ENCODE measurements at regions not wholly inside any gene's neighbourhood (a gene's known extent, or its start where the extent isn't known, plus 50 kb on each side); places are given as distances from the start of the nearest gene placed in this dataset.
"Not testable (repeated sequence)": the region's sequence is repeated elsewhere in the genome, so short reads cannot be mapped to it uniquely, and the experiment has no call there.

DNA sequence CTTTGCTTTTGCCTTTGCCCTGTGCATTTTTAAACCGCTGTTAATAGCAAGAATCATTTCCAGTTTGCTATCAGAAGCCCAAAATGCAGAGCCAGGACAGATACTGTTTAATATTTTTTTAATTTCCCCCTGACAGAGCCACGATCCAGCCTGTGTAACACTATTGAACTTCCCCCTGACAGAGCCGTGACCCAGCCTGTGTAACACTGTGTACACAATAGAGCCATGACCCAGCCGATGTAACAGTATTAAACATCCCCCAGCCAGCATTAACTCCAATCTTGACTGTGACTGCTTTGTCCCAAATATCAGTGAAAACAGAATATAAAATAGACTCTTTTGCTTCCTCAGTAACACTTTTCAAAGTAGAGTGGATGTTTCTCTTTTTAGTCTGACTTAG lies 607.9 kb upstream of the CDH5 start:
- FAIRE-seq (no peak), DNase-seq (ENCODE audit: insufficient read length, low spot score) (no peak)

DNA sequence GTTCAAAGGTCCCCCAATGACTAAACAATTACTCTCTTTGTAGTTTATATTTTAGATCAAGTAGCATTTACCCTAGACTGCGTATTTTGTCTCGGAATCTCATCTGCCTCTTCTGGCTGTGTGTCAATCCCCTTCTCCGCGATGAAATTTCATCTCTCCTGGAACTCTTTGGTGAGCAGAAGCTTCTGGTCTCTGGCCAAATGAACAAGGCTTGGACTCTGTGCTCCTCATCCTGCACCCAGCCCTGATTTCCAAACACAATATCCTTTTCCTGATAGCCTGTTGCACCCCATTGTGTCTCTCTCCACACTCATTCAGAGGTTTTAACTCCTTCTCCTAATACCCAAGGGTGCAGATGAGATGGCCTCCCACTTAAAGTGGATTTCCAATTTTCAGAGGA lies 609.4 kb upstream of the CDH5 start:
- no peak for DNase-seq (ENCODE audit: insufficient read length, low spot score)
- FAIRE-seq: no peak

- DNase-seq (ENCODE audit: insufficient read length, low spot score) (no peak), FAIRE-seq (no peak)
Observed at GRCh38 chr16:65756163-65756562, 610.3 kb upstream of the CDH5 start.

GRCh38 chr16:65754820-65755691 lies 611.4 kb upstream of the CDH5 start:
- DNase-seq (ENCODE audit: insufficient read length, low spot score) (no peak), FAIRE-seq (no peak)

DNA sequence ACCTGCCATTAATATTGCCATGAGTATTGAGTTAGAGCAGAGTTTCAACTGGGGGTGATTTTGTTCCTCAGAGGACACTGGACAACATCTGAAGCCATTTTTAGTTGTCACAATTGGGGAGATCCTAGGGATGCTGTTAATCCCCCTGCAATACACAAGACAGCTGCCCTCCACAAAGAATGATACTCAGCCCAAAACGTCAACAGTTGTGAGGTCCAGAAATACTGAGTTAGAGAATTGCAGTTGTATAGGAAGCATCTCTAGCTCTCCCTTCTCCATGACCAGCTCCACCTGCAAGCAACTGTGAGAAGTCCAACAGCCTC lies 614.0 kb upstream of the CDH5 start:
- DNase-seq (ENCODE audit: insufficient read length, low spot score) (no peak), FAIRE-seq (no peak)

- FAIRE-seq (no peak), DNase-seq (ENCODE audit: insufficient read length, low spot score) (no peak)
Observed at GRCh38 chr16:65751622-65752521, 614.6 kb upstream of the CDH5 start.

DNA sequence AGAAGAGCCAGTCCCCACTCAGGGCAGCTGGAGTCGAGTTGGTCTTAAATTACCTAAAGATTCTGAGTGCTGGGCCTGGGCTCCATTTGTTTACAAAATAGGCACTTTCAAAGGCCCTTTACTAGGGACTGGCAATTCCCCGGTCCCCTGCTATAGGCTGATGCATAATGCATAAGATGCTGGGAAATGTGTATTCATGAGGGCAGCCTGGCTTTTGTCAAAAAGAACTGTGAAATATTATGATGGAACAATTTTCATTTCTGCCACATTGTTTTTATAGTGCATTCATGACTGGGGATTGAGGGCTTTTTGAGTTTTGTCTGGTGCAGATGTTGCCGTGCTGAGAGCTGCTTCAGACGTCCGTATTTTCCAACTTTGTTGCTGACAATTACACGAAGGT lies 617.0 kb upstream of the CDH5 start:
- DNase-seq (ENCODE audit: insufficient read length, low spot score): no peak
- FAIRE-seq: no peak

GRCh38 chr16:65746941-65747340 lies 619.5 kb upstream of the CDH5 start:
- FAIRE-seq: no peak
- no peak for DNase-seq (ENCODE audit: insufficient read length, low spot score)

DNA sequence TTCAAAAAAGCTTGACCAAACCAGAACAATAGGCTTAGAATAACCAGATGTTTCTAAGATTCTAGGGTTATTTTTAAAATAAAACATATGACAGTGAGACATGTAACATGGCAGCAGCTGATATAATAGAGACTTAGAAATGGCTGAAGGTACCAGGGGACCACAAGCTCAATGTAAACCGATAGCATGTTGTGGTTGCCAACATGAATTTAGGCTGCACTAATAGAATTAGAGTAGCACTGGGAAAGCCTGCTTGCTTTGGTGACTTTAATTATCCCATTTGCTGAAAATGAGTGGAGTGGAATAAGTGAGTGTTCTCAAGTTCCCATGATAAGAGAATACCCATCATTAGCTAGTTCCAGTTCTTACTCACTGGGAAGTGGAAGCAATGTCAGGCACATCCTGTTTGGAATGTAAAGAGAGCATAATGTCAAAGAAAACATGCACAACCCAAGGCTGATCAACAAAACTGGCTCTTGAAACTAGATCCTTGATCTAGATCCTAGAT lies 621.2 kb upstream of the CDH5 start:
- FAIRE-seq (no peak), DNase-seq (ENCODE audit: insufficient read length, low spot score) (no peak)

DNA sequence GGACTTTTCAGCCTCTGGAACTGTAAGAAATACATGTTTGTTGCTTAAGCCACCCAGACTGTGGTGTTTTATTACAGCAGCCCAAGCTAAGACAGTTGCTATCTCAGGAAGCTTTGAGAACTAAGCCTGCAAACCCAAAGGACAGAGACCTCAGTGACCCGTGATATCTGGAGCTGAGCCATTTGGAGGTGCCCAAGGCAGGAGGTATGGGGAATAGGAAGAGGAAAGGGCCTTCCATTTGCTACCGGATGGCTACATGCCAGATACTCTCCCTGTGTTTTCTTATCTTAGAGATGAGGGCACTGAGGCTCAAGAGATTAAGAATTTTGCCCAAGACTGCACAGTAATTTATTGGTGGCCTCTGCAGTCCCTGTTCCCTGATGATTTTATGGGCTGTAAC lies 622.1 kb upstream of the CDH5 start:
- no peak for DNase-seq (ENCODE audit: insufficient read length, low spot score)
- FAIRE-seq: no peak

DNA sequence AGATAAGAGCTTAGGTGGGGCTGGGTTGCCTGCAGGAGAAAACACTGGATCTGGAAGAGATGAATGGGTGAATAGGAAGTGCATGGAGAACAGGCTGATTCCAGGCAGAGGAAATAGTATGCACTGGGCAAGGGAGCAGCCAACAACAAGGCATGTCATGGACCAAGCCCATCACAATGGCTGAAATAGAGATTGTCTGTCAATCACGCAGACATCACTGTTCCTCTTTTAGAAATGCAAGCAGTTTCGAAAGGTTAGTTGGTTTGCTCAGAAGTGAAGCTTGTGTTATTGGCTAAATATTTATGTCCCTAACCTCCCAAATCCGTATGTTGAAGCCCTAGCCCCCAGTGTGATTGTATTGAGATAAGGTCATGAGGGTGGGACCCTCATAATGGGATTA lies 621.7 kb upstream of the CDH11 start:
- no peak for FAIRE-seq
- no peak for DNase-seq (ENCODE audit: insufficient read length, low spot score)

DNA sequence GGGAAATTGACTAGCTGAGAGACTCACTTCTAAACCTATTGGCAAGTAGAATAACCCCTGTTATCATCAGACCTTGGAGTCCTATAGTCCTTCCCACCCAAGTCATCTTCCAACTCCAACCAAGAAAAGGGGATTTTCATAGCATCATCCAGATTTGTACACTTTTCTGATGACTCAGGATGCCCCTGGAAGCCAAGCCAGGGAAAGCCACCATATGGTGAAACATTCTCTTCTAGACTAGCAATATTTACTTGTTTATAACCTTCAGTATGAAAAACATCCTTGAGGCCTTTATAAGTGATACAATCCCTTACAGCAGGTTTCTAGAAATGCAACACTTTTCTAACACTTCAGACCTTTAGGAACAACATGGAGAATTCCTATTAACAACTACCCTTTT lies 618.8 kb upstream of the CDH11 start:
- FAIRE-seq (no peak), DNase-seq (ENCODE audit: insufficient read length, low spot score) (no peak)

DNA sequence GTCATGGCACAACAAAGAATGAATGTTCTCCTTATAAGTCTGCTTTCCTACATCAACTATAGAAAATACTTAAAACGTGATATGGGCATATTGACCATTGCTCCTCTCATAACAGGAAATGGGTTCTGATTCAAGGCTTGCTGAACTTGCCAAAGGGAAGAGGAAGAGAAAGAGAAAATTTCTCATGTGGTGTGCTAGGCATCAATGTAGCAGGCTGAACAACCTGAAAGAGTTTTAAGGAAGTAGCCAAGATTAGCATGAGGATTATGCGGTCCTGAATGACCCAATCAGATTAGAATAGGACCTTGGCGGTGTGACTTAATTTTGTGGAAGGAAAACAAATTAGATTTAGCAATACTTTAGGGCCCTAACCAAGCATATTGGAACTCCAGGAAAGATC lies 617.7 kb upstream of the CDH11 start:
- no peak for FAIRE-seq

DNA sequence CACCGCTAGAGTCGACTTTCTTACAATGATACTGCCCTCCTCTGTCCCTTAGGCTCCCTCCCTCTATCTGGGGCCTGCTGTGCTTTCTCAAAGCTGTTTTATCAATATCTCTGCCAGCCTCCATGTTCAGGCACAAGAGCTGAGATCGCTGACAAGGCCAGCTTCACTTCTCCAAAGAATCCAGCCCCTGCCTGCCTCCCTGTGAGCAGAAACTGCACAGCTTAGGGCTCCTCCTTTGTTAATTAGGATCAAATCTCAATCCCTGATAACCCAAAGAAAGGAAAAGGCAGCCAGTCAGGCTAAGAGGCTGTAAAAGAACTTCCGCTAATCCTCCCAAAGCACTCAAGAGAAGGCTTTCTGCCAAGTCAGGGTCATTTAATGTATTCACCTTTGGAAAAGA lies 616.0 kb upstream of the CDH11 start:
- no peak for FAIRE-seq
- DNase-seq (ENCODE audit: insufficient read length, low spot score): no peak

More for the DNA sequence above, 617.7 kb upstream of the CDH11 start:
- DNase-seq (ENCODE audit: insufficient read length, low spot score): no peak

GRCh38 chr16:65735615-65736014 lies 613.8 kb upstream of the CDH11 start:
- DNase-seq (ENCODE audit: insufficient read length, low spot score); FAIRE-seq: not testable (repeated sequence)

DNA sequence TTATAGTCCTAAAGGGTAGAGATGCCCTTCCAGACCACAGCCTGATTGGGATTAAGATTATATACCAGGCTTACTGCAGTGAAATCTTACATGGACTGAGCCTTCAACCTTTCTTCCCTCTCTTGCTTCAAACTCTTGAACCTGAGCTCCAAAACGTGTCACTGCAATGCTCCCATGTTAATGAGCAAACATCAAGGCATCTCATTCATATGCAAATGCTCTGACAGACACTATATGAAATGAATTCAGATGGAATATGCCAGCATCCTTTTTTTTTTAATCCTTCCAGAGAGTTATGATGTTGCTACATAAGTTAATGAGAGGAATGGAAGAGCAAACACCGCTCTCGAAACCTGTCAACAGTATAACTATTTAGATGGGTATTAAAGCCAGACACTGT lies 611.9 kb upstream of the CDH11 start:
- DNase-seq (ENCODE audit: insufficient read length, low spot score) (no peak), FAIRE-seq (no peak)

DNA sequence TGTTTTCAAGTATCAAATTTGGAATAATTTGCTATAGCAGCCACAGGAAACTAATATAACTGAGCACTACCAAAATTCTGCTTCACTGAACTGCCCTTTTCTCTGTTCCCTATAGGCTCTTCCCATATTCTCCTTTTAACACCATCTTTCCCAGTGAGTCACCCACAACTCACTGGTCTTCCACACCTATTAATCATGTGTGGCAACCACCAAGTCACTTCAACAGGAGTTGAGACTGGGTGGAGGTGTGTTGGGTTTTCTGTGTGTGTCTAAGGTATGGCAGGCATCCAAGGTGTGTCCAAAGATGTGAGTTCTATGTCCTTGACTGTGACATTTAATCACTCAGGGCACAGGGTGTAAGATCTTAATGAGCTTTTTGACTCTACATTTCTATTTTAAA lies 610.0 kb upstream of the CDH11 start:
- FAIRE-seq (no peak), DNase-seq (ENCODE audit: insufficient read length, low spot score) (no peak)

DNA sequence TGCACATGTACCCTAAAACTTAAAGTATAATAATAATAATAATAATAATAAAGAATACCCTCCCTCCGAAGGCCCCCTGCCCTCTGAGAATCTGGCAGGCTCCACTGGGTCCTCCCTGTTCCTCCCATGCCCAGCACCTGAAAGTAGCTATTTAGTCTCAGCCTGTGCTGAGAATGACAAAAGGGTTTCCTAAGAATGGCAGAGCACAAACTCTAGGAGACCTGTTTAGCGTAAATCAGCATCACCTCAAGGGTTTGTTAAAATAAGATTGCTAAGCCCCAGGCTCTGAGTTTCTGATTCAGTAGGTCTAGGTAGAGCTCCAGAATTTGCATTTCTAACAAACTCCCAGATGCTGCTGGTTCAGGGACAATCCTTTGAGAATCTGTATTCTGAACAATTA lies 606.8 kb upstream of the CDH11 start:
- no peak for FAIRE-seq
- no peak for DNase-seq (ENCODE audit: insufficient read length, low spot score)

- DNase-seq (ENCODE audit: insufficient read length, low spot score) (no peak), FAIRE-seq (no peak)
Observed at GRCh38 chr16:65728167-65728566, 606.3 kb upstream of the CDH11 start.

DNA sequence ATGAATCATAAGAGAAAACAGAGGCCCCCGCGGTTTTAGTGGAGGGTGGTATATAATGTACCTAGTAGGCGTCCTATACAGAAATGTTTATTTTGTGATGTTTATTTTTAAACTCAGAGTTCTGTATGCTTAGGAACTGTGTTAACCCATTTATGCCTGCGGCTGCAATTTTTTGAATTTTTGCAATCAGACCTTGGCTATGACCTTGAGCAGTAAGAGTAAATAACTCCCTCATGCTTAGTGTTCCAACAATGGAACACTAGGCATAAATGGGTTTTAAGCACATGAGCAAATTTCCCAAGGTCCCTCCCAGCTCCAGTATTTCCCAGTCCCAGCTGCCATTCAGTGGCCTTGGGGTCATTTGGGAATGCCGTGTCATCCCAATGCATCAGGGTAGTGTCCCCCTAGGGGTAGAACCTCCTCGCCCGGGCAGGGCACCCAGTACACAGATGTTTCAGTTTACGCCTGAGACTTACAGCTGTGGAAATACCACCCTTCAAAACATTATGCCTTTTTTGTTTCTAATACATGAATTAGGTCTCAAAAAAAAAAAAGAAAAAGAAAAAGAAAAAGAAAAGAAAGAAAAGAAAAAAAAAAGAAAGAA lies 605.8 kb upstream of the CDH11 start:
- FAIRE-seq: no peak

GRCh38 chr16:65725156-65725845 lies 603.4 kb upstream of the CDH11 start:
- DNase-seq (ENCODE audit: insufficient read length, low spot score) (no peak), FAIRE-seq (no peak)

More for the DNA sequence above, 605.8 kb upstream of the CDH11 start:
- DNase-seq (ENCODE audit: insufficient read length, low spot score): no peak

All from GM19239 (cell line).